Mucosa of gallbladder (tissue), 1 donor: ENCODE measurements at regions not wholly inside any gene's neighbourhood (a gene's known extent, or its start where the extent isn't known, plus 50 kb on each side); places are given as distances from the start of the nearest gene placed in this dataset.

Experiments
- DNase-seq: peaks from one replicate; pipeline ENCODE4 v3.0.0-alpha.2; 2020; ENCODE audit warnings: low spot score
- donor health status: DM: no; HTN: no; CAD: no.

- DNase-seq: peak; percentile 63
Observed at GRCh38 chr13:24050292-24050711, 110.2 kb upstream of the SPATA13 start.

- DNase-seq: no peak
Observed at GRCh38 chr13:24050796-24051715, 109.5 kb upstream of the SPATA13 start.

- DNase-seq: no peak
Observed at GRCh38 chr13:24052547-24053518, 107.7 kb upstream of the SPATA13 start.

GRCh38 chr13:24053519-24054251, 106.8 kb upstream of the SPATA13 start:
- peak; percentile 65 for DNase-seq

- no peak for DNase-seq
Observed at GRCh38 chr13:24056616-24057137, 103.8 kb upstream of the SPATA13 start.

GRCh38 chr13:24060993-24061392, 99.5 kb upstream of the SPATA13 start:
- no peak for DNase-seq

- no peak for DNase-seq
Observed at GRCh38 chr13:24063281-24063877, 97.1 kb upstream of the SPATA13 start.

- no peak for DNase-seq
Observed at GRCh38 chr13:24064371-24064770, 96.1 kb upstream of the SPATA13 start.

- no peak for DNase-seq
Observed at GRCh38 chr13:24065176-24065575, 95.3 kb upstream of the SPATA13 start.

- no peak for DNase-seq
Observed at GRCh38 chr13:24066405-24067295, 93.9 kb upstream of the SPATA13 start.

- DNase-seq: no peak
Observed at GRCh38 chr13:24068472-24068871, 92.0 kb upstream of the SPATA13 start.

GRCh38 chr13:24071016-24071415, 89.5 kb upstream of the SPATA13 start:
- no peak for DNase-seq

- DNase-seq: no peak
Observed at GRCh38 chr13:24071423-24072075, 89.0 kb upstream of the SPATA13 start.

GRCh38 chr13:24073657-24074056, 86.9 kb upstream of the SPATA13 start:
- no peak for DNase-seq

- DNase-seq: peak; percentile 33
Observed at GRCh38 chr13:24074678-24075077, 85.8 kb upstream of the SPATA13 start.

- DNase-seq: no peak
Observed at GRCh38 chr13:24075137-24075975, 85.2 kb upstream of the SPATA13 start.

- DNase-seq: peak; percentile 69
Observed at GRCh38 chr13:24076109-24076508, 84.4 kb upstream of the SPATA13 start.

GRCh38 chr13:24076636-24077035, 83.9 kb upstream of the SPATA13 start:
- no peak for DNase-seq

GRCh38 chr13:24080134-24080533, 80.4 kb upstream of the SPATA13 start:
- no peak for DNase-seq
